T-helper 2 cell treated with Interferon-gamma antibody and Interleukin-4, amounts not matched to agents 5 μg/mL and 100 μg/mL, for 36 hours (primary cell): ENCODE measurements at regions not wholly inside any gene's neighbourhood (a gene's known extent, or its start where the extent isn't known, plus 50 kb on each side); places are given as distances from the start of the nearest gene placed in this dataset.
"Not testable (repeated sequence)": the region's sequence is repeated elsewhere in the genome, so short reads cannot be mapped to it uniquely, and the experiment has no call there.

Experiments used
- DNase-seq: peaks from one replicate; pipeline ENCODE4 v3.0.0; 2021; ENCODE audit warnings: low spot score
- H3K27ac Mint-ChIP-seq: one replicate; pipeline ENCODE4 v1.8.0; 2021; ENCODE audit warnings: mild to moderate bottlenecking, mixed read lengths
- H3K27me3 Mint-ChIP-seq: one replicate; pipeline ENCODE4 v1.8.0; 2021; ENCODE audit warnings: low read depth, mixed read lengths
- H3K36me3 Mint-ChIP-seq: one replicate; pipeline ENCODE4 v1.8.0; 2021; ENCODE audit warnings: low read depth, mixed read lengths
- H3K4me1 Mint-ChIP-seq: one replicate; pipeline ENCODE4 v1.8.0; 2021; ENCODE audit warnings: low read depth, mixed read lengths
- H3K4me3 Mint-ChIP-seq: one replicate; pipeline ENCODE4 v1.8.0; 2022; ENCODE audit warnings: mild to moderate bottlenecking, moderate library complexity, mixed read lengths
- H3K9me3 Mint-ChIP-seq: one replicate; pipeline ENCODE4 v1.8.0; 2021; ENCODE audit warnings: mixed read lengths

DNA sequence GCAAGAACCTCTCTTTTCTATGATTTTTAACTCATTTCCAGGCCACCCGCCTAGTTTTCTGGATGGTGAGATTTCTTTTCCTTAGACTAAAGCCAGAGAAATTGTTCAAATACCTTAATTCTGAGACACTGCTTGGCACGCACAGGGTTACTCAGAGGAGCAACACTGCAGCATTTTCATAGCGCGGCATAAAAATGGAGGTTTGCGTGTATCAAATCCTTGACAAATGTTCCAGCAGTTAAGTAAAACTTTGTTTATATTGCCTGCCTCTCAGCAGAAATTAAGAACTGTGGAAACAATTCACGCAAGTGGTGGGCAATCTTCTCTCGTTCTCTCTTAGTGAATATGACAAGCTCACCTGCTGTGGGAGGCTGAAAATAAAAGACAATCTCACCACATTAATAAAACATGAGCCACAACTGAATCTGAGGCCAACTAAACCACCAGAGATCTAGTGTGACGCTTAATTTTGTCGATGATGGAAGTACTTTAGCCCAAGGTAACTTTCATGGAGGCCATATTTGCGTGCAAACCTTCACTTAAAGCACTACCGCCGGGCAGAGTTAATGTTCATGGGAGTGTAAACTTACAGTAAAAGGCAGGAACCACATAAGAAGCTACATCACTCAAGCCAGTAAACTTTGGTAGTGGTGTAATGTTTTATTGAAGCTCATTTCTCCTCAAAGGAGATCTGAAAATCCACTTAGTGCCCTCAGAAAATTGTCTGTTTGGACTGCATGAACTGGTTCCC, 894.8 kb upstream of the EPHA5 start:
- H3K27me3 Mint-ChIP-seq = no peaks in the 10 kb centered on the region
- no peak for DNase-seq
- H3K27ac Mint-ChIP-seq = no peak overlapping the region
- H3K9me3 Mint-ChIP-seq = no peaks in the 10 kb centered on the region
- no peak overlapping the region for H3K4me3 Mint-ChIP-seq
- no peaks in the 10 kb centered on the region for H3K36me3 Mint-ChIP-seq
- no peaks in the 10 kb centered on the region for H3K4me1 Mint-ChIP-seq

DNA sequence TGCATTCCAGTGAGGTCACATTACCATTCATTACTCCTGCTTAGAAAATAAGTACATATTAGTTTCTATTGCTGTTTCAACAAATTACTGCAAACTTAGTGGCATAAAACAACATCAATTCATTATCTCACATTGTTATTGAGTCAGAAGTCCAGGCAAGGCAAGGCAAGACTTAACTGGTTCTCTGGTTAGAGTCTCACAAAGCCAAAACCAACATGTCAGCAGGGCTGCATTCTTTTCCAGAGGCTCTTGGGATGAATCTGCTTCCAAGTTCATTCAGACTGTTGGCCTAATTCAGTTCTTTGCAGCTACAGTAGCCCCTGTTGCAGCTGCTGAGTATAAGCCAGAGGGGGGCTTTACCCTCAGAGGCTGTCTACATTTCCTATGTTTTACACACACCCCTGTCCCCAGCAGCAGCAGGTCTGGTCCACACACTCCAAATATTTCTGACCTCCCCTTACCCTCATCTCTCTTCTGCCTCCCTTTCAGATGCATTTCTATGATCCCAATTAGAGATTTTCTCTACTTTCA, 892.1 kb upstream of the EPHA5 start:
- Mint-ChIP-seq H3K4me3 (no peak overlapping the region), H3K4me1 (no peaks in the 10 kb centered on the region), H3K27ac (no peak overlapping the region), H3K27me3 (no peaks in the 10 kb centered on the region), H3K9me3 (no peaks in the 10 kb centered on the region), H3K36me3 (no peaks in the 10 kb centered on the region)
- no peak for DNase-seq

DNA sequence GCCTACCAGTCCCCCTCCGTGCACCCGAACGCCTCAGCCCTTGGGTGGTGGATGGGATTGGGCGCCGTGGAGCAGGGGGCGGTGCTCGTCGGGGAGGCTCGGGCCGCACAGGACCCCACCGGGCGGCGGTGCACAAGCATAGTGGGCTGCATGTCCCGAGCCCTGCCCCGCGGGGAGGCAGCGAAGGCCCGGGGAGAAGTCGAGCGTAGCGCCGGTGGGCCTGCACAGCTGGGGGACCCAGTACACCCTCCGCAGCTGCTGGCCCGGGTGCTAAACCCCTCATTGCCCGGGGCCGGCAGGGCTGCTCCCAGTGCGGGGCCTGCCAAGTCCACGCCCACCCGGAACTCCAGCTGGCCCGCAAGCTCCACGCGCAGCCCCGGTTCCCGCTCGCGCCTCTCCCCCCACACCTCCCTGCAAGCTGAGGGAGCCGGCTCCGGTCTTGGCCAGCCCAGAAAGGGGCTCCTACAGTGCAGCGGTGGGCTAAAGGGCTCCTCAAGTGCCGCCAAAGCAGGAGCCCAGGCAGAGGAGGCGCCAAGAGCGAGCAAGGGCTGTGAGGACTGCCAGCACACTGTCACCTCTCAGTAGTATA, 891.3 kb upstream of the EPHA5 start:
- not testable (repeated sequence) for H3K9me3 Mint-ChIP-seq, DNase-seq, H3K27ac Mint-ChIP-seq, H3K4me1 Mint-ChIP-seq, H3K36me3 Mint-ChIP-seq, H3K4me3 Mint-ChIP-seq, H3K27me3 Mint-ChIP-seq

DNA sequence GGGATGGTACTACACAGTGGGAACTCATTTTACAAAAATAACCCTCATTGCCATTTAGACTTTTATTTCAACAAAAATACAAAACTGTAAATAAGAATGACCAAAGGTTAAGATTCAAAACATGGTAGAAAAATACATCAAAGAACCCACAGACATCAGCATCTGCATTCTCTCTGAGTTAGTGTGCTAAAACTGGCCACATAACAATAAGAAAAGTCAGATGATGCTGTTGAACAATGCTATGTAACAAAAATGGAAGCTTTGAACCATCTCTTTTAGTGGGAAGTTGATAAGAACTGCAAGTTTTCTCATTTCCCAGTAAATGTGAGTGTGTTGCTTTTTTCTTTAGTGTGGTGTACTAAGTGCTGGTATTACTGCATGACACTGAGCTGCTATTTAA, 888.4 kb upstream of the EPHA5 start:
- Mint-ChIP-seq H3K9me3 (peaks cover 15% of the 10 kb centered on the region), H3K36me3 (no peaks in the 10 kb centered on the region), H3K27me3 (no peaks in the 10 kb centered on the region), H3K4me1 (no peaks in the 10 kb centered on the region), H3K27ac (no peak overlapping the region), H3K4me3 (no peak overlapping the region)
- no peak for DNase-seq

DNA sequence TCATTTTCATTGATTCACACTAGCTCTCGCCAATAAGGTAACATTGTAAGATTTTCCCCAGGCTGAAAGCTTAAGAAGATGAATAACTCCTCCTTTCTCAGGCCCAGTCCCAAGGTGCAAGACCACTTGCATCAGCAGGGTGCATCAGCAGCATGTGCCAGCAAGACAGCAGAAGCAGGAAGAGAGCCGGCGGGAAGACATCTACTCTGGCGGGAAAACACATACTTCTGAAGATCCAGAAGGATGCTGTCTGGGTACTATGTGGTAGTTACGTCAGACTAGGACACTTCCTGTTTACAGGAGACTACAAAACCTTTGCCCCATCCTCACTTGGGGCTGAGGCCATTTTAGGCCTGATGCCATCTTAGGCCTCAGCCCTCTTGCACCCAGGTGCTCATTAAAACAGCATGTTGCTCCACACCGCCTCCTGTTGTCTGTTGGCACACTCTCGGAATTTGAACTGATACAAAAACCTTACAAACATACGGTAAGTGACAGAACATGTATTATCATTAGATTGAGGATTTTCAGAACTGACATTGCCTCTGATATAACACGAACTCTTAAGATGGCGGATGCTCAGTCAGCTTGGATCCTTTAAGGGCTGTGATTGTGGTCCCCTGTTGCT, 886.5 kb upstream of the EPHA5 start:
- no peak overlapping the region for H3K27ac Mint-ChIP-seq
- H3K9me3 Mint-ChIP-seq = peaks cover 21% of the 10 kb centered on the region
- no peaks in the 10 kb centered on the region for H3K36me3 Mint-ChIP-seq
- no peaks in the 10 kb centered on the region for H3K27me3 Mint-ChIP-seq
- no peaks in the 10 kb centered on the region for H3K4me1 Mint-ChIP-seq
- no peak for DNase-seq
- H3K4me3 Mint-ChIP-seq = no peak overlapping the region

DNA sequence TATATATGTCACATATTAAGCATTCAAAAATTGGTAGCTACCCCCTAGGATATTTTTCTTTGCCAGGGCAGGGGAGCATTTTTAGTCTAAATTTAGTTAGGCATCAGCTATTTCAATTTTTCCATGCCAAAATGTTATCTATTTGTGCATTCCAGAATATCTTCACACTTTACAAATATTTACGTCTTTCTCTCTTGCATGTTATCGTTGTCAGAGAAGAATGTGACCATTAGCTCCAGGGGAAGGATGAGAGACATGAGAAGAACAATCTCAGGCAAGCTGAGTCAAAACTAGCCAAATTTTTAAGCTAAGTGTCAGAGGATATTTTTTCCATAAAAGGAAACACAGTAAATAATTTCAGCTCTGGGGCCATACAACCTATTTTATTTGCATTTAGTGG, 885.0 kb upstream of the EPHA5 start:
- no peak for DNase-seq
- Mint-ChIP-seq H3K4me1 (no peaks in the 10 kb centered on the region), H3K9me3 (peaks cover 21% of the 10 kb centered on the region), H3K27ac (no peak overlapping the region), H3K4me3 (no peak overlapping the region), H3K27me3 (no peaks in the 10 kb centered on the region), H3K36me3 (no peaks in the 10 kb centered on the region)

DNA sequence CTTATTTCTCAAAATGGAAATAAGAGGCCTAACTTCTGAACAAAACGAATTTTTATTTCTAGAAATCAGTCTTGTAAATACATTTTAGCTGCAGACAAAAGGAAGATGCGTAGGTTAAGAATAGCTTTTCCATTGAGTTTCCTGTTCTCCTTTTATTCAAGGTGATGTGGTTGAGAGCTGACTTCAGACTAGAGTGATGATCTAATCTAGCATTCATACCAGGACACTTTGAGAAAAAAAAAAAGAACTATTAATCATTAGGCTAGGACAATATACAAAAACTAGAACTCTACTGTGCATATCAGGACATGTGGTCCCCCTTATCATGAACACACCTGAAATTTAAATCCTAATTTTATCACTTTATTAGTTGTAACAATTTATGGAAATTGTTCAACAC, 884.5 kb upstream of the EPHA5 start:
- Mint-ChIP-seq H3K27ac (no peak overlapping the region), H3K4me1 (no peaks in the 10 kb centered on the region), H3K4me3 (no peak overlapping the region), H3K27me3 (no peaks in the 10 kb centered on the region), H3K9me3 (peaks cover 21% of the 10 kb centered on the region), H3K36me3 (no peaks in the 10 kb centered on the region)
- DNase-seq = no peak

DNA sequence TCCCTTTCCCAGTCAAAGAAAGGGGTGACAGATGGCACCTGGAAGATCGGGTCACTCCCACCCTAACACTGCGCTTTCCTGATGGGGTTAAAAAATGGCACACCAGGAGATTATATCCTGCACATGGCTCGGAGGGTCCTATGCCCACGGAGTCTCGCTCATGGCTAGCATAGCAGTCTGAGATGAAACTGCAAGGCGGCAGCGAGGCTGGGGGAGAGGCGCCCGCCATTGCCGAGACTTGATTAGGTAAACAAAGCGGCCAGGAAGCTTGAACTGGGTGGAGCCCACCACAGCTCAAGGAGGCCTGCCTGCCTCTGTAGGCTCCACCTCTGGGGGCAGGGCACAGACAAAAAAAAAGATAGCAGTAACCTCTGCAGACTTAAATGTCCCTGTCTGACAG, 875.0 kb upstream of the EPHA5 start:
- not testable (repeated sequence) for H3K4me1 Mint-ChIP-seq

DNA sequence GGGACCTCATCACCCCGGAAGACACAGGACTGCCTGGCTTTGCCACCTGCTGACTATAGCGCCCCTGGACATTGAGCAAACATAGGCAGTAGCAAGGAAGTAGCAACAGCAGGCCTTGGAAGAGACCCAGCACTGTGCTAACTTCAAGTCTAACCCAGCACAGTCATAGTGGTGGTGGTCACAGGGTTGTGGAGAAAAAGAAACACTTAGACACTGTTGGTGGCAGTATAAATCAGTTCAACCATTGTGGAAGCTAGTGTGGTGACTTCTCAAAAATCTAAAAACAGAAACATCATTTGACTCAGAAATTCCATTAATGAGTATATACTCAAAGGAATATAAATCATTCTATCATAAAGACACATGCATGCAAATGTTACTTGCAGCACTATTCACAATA, 874.0 kb upstream of the EPHA5 start:
- Mint-ChIP-seq H3K9me3 (peaks cover 20% of the 10 kb centered on the region), H3K36me3 (no peaks in the 10 kb centered on the region), H3K4me3 (no peak overlapping the region), H3K27me3 (no peaks in the 10 kb centered on the region), H3K27ac (no peak overlapping the region), H3K4me1 (no peaks in the 10 kb centered on the region)
- DNase-seq = no peak

More for the DNA sequence above, 875.0 kb upstream of the EPHA5 start:
- peaks cover 20% of the 10 kb centered on the region for H3K9me3 Mint-ChIP-seq
- H3K27ac Mint-ChIP-seq, H3K4me3 Mint-ChIP-seq, H3K27me3 Mint-ChIP-seq, DNase-seq, H3K36me3 Mint-ChIP-seq: not testable (repeated sequence)

DNA sequence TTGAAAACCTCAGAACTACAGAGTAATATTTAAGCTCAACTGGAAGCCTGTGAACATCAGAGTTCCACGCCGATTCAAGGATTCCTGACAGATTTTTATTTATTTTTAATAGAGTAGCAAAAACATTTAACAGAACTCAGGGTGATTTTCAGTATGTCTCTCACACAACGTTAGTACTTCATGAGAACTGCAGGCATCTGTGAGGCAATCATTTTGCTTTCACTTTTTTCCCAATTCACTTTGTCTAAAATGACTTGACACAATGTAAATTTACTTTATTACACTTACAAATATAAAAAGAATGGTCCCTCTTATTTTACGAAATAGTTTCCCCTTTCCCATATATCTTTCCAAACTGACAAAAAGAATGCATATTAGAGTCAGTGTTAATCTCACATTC, 869.5 kb upstream of the EPHA5 start:
- H3K27ac Mint-ChIP-seq = no peak overlapping the region

DNA sequence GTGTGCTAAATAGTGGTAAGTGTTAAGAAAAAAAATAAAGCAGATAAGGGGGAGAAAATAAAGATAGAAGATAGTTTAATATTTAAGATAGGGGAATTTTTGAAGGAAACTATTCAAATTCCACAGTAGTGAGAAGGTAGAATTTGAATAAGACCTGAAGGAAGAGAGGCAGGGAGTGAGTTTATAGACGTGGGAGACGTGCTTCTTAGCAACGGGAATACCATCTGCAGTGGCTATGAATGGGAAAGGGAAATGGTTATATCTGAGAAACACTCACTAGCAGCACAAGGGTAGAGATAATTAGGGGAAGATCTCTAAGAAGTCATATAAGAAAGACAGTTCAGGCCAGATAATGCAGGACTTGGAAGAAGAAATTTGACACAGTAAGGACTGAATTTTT, 854.5 kb upstream of the EPHA5 start:
- DNase-seq = no peak
- Mint-ChIP-seq H3K36me3 (no peaks in the 10 kb centered on the region), H3K4me1 (no peaks in the 10 kb centered on the region), H3K27ac (no peak overlapping the region), H3K27me3 (no peaks in the 10 kb centered on the region), H3K9me3 (peaks cover 11% of the 10 kb centered on the region), H3K4me3 (no peak overlapping the region)

More for the DNA sequence above, 869.5 kb upstream of the EPHA5 start:
- no peak for DNase-seq
- Mint-ChIP-seq H3K9me3 (peaks cover 15% of the 10 kb centered on the region), H3K36me3 (no peaks in the 10 kb centered on the region), H3K27me3 (no peaks in the 10 kb centered on the region), H3K4me1 (no peaks in the 10 kb centered on the region), H3K4me3 (no peak overlapping the region)

DNA sequence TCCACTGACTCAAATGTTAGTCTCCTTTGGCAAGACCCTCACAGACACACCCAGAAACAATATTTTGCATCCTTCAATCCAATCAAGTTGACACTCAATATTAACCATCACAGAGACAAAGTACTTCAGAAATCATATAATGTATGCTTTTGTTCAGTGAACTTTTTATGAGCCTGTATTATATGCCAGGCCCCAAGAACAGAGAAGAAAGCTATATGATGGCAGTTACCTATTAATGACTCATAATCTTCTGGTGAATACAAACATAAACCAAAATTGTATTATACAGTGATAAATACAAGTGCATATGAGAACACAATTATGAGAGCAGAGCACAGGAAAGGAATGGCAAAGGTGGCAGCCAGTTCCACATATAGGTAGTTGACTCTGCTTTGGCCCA, 852.0 kb upstream of the EPHA5 start:
- Mint-ChIP-seq H3K9me3 (peaks cover 7% of the 10 kb centered on the region), H3K27ac (no peak overlapping the region), H3K27me3 (no peaks in the 10 kb centered on the region), H3K36me3 (no peaks in the 10 kb centered on the region), H3K4me3 (no peak overlapping the region), H3K4me1 (no peaks in the 10 kb centered on the region)
- DNase-seq = no peak

DNA sequence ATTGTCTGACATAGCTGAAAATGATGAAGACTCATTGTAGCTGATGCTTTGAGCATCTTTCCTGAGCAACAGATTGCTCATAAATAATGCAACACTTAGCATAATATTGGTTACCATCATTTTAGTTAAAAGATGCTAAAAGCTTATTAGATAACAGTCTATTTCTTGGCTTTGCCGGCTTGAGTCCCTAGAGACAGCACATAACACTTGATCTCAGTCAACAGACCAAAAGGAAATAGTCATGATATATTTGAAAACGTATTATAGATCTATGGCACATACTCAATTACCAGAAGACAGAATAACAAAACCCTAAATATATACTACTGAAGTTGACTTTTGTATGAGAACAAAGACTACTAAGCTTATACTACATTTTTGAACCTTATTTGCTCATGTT, 846.7 kb upstream of the EPHA5 start:
- H3K4me3 Mint-ChIP-seq = no peak overlapping the region
- no peak for DNase-seq
- H3K27me3 Mint-ChIP-seq = no peaks in the 10 kb centered on the region
- H3K4me1 Mint-ChIP-seq = no peaks in the 10 kb centered on the region
- H3K27ac Mint-ChIP-seq = no peak overlapping the region
- H3K36me3 Mint-ChIP-seq = no peaks in the 10 kb centered on the region
- peaks cover 8% of the 10 kb centered on the region for H3K9me3 Mint-ChIP-seq

DNA sequence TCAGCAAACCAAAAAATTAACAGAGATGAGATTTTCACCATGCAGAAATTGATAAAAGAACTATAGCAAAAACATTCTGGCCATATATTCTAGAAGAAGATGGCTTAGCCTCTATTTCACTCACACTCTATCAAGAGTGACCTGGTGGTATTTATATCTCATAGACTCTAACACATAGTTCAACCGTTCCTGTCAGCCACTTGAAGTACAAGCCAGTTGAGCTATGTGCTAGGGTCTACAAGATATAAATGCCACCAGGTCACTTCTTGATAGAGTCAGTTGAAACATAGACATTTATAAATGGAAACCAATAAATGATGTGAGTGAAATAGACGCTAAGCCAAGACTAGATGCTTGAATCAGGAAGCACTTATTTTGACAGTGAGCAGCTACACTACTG, 836.7 kb upstream of the EPHA5 start:
- Mint-ChIP-seq H3K9me3 (no peaks in the 10 kb centered on the region), H3K4me3 (no peak overlapping the region), H3K4me1 (no peaks in the 10 kb centered on the region), H3K27ac (no peak overlapping the region), H3K36me3 (no peaks in the 10 kb centered on the region), H3K27me3 (no peaks in the 10 kb centered on the region)
- DNase-seq = no peak
